ENCODE measurements at regions not wholly inside any gene's neighbourhood (a gene's known extent, or its start where the extent isn't known, plus 50 kb on each side); places are given as distances from the start of the nearest gene placed in this dataset.

GRCh38 chr5:179427032-179427675 lies 81.9 kb upstream of the ADAMTS2 start:
- DNase-seq = no peak

GRCh38 chr5:179422908-179423481 lies 77.7 kb upstream of the ADAMTS2 start:
- no peak for DNase-seq

- DNase-seq = peak; percentile 38
These were observed 77.1 kb upstream of the ADAMTS2 start for GRCh38 chr5:179422213-179422855.

GRCh38 chr5:179421144-179421901 lies 76.1 kb upstream of the ADAMTS2 start:
- no peak for DNase-seq

- no peak for DNase-seq
These were observed 75.2 kb upstream of the ADAMTS2 start for GRCh38 chr5:179420476-179420875.

GRCh38 chr5:179418972-179419371 lies 73.7 kb upstream of the ADAMTS2 start:
- DNase-seq = no peak

GRCh38 chr5:179417696-179418095 lies 72.4 kb upstream of the ADAMTS2 start:
- DNase-seq = no peak

- no peak for DNase-seq
These were observed 71.8 kb upstream of the ADAMTS2 start for GRCh38 chr5:179417016-179417415.

GRCh38 chr5:179416114-179416822 lies 71.0 kb upstream of the ADAMTS2 start:
- DNase-seq = no peak

GRCh38 chr5:179415291-179416060 lies 70.2 kb upstream of the ADAMTS2 start:
- DNase-seq = no peak

GRCh38 chr5:179414459-179415261 lies 69.4 kb upstream of the ADAMTS2 start:
- DNase-seq = no peak

GRCh38 chr5:179413711-179414458 lies 68.6 kb upstream of the ADAMTS2 start:
- DNase-seq = no peak

- DNase-seq = no peak
These were observed 67.9 kb upstream of the ADAMTS2 start for GRCh38 chr5:179413086-179413690.

- no peak for DNase-seq
These were observed 66.0 kb upstream of the ADAMTS2 start for GRCh38 chr5:179411161-179411841.

GRCh38 chr5:179410291-179411160 lies 65.3 kb upstream of the ADAMTS2 start:
- no peak for DNase-seq

- DNase-seq = no peak
These were observed 64.5 kb upstream of the ADAMTS2 start for GRCh38 chr5:179409806-179410205.

GRCh38 chr5:179408611-179409010 lies 63.4 kb upstream of the ADAMTS2 start:
- no peak for DNase-seq

Measured in NCI-H446 treated with DMSO at 0.1 percent for 48 hours (cell line).